22Rv1 (cell line): ENCODE measurements at regions not wholly inside any gene's neighbourhood (a gene's known extent, or its start where the extent isn't known, plus 50 kb on each side); places are given as distances from the start of the nearest gene placed in this dataset.

Experiments used
- H3K27ac ChIP-seq: fragments of 450-650 bp; 2 replicates; pipeline ENCODE4 v1.5.1; 2017
- CTCF ChIP-seq: fragments of 450-650 bp; IDR thresholded peaks from 2 replicates; pipeline ENCODE4 v1.5.1; 2017; ENCODE audit warnings: mild to moderate bottlenecking
- ZFX ChIP-seq: fragments of 450-650 bp; IDR thresholded peaks from 2 replicates; pipeline ENCODE4 v1.6.1; 2017; ENCODE audit warnings: antibody characterized with exemption, borderline replicate concordance

GRCh38 chr6:134416418-134417154 is 98.7 kb upstream of the SGK1 start:
- no peak overlapping the region for H3K27ac ChIP-seq
- TF ChIP-seq ZFX = no peak
- no peak for TF ChIP-seq CTCF

- H3K27ac ChIP-seq = no peak overlapping the region
- TF ChIP-seq ZFX = no peak
- no peak for TF ChIP-seq CTCF
Measured at GRCh38 chr6:134415656-134416055, 97.7 kb upstream of the SGK1 start.

- no peak overlapping the region for H3K27ac ChIP-seq
- TF ChIP-seq CTCF (no peak), ZFX (no peak)
Measured at GRCh38 chr6:134415194-134415593, 97.3 kb upstream of the SGK1 start.

GRCh38 chr6:134414793-134415192 is 96.9 kb upstream of the SGK1 start:
- TF ChIP-seq CTCF (no peak), ZFX (no peak)
- H3K27ac ChIP-seq = no peak overlapping the region

GRCh38 chr6:134413241-134413643 is 95.3 kb upstream of the SGK1 start:
- H3K27ac ChIP-seq = no peak overlapping the region
- TF ChIP-seq ZFX (no peak), CTCF (no peak)

GRCh38 chr6:134410541-134410940 is 92.6 kb upstream of the SGK1 start:
- no peak overlapping the region for H3K27ac ChIP-seq
- no peak for TF ChIP-seq CTCF
- TF ChIP-seq ZFX = no peak

- H3K27ac ChIP-seq = no peak overlapping the region
- TF ChIP-seq CTCF = no peak
- no peak for TF ChIP-seq ZFX
Measured at GRCh38 chr6:134407791-134408190, 89.9 kb upstream of the SGK1 start.
